Endothelial cell of umbilical vein (primary cell): ENCODE measurements at regions not wholly inside any gene's neighbourhood (a gene's known extent, or its start where the extent isn't known, plus 50 kb on each side); places are given as distances from the start of the nearest gene placed in this dataset.

Experiments used
- BruUV-seq: library from RNA; stranded (reverse); fragments of 400-500 nt; replicated peaks from 2 replicates; lab custom pipeline; 2021; lab: Mats Ljungman, UMichigan
- CTCF ChIA-PET: fragments of 300-600, 350-600 bp; sonication (Branson Sonifier 250); formaldehyde crosslinking; loops from one replicate; lab custom pipeline; 2021; ENCODE audit warnings: antibody characterized with exemption, inconsistent platforms; lab: Charles Lee
- POLR2A ChIA-PET: fragments of 300-600, 350-600 bp; sonication (Branson Sonifier 250); formaldehyde crosslinking; loops from one replicate; lab custom pipeline; 2021; ENCODE audit warnings: antibody characterized with exemption, inconsistent platforms; lab: Charles Lee
- DNase-seq: peaks from one replicate; pipeline ENCODE4 v3.0.0-alpha.2; 2011; ENCODE audit warnings: low read depth, low spot score
- FAIRE-seq: peaks from 2 replicates; lab custom pipeline; 2011; peaks lifted over from hg19 to GRCh38; lab: Jason Lieb, UNC
- H2AFZ ChIP-seq: 2 replicates; pipeline ENCODE4 v1.6.0; 2012; ENCODE audit warnings: low read depth, low read length, control low read depth, inconsistent platforms
- H3K27ac ChIP-seq: 2 replicates; pipeline ENCODE4 v1.5.1; 2011; ENCODE audit warnings: low read depth, mild to moderate bottlenecking, control low read depth, low read length, moderate library complexity; ENCODE audit not compliant: insufficient read depth
- H3K27me3 ChIP-seq, 2 experiments: 2 replicates each; pipeline versions ENCODE4 v1.6.0 to v1.6.1; 2011; ENCODE audit warnings: low read length in 2 of 2, mixed read lengths in 1 of 2; ENCODE audit not compliant: control insufficient read depth in 2 of 2, insufficient read depth in 2 of 2
- H3K36me3 ChIP-seq, 2 experiments: 2 replicates in 1 of 2; 3 replicates in 1 of 2; pipeline ENCODE4 v1.5.1; 2011; ENCODE audit warnings: low read length in 2 of 2, mild to moderate bottlenecking in 1 of 2, moderate library complexity in 1 of 2; ENCODE audit not compliant: control insufficient read depth in 2 of 2, insufficient read depth in 2 of 2; ENCODE audit errors: extremely low read depth in 1 of 2
- H3K4me1 ChIP-seq: 3 replicates; pipeline ENCODE4 v1.5.1; 2011; ENCODE audit warnings: mild to moderate bottlenecking, low read length; ENCODE audit not compliant: control insufficient read depth, insufficient read depth; ENCODE audit errors: extremely low read depth
- H3K4me2 ChIP-seq: 2 replicates; pipeline ENCODE4 v1.6.1; 2011; ENCODE audit warnings: low read length, control low read depth, mixed read lengths; ENCODE audit not compliant: insufficient read depth
- H3K4me3 ChIP-seq, 3 experiments: fragments of 200-600 bp in 1 of 3; sonication (generic), shearing (Covaris generic) in 1 of 3; replicated peaks in 1 of 3; 2 replicates each; pipeline ENCODE4 v1.5.1; 2011 to 2016; ENCODE audit warnings: control low read depth in 3 of 3, low read length in 3 of 3, mild to moderate bottlenecking in 2 of 3, inconsistent platforms in 1 of 3, low read depth in 1 of 3, moderate library complexity in 1 of 3; ENCODE audit not compliant: insufficient read depth in 1 of 3
- H3K79me2 ChIP-seq: 2 replicates; pipeline ENCODE4 v1.6.0; 2012; ENCODE audit warnings: low read length, inconsistent platforms; ENCODE audit not compliant: control insufficient read depth, insufficient read depth
- H3K9ac ChIP-seq: replicated peaks from 2 replicates; pipeline ENCODE3; 2011; ENCODE audit warnings: low read length, control low read depth; ENCODE audit not compliant: insufficient read depth; ENCODE audit errors: extremely low read depth
- H3K9me1 ChIP-seq: replicated peaks from 3 replicates; pipeline ENCODE4 v1.6.0; 2011; ENCODE audit warnings: mild to moderate bottlenecking, low read length; ENCODE audit not compliant: control insufficient read depth, insufficient read depth; ENCODE audit errors: extremely low read depth
- H3K9me3 ChIP-seq: replicated peaks from 2 replicates; pipeline ENCODE4 v1.5.1; 2012; ENCODE audit warnings: low read length, inconsistent platforms; ENCODE audit not compliant: control insufficient read depth, insufficient read depth
- H4K20me1 ChIP-seq: replicated peaks from 2 replicates; pipeline ENCODE3; 2011; ENCODE audit warnings: mild to moderate bottlenecking, low read length; ENCODE audit not compliant: control insufficient read depth, insufficient read depth; ENCODE audit errors: extremely low read depth
- CTCF ChIP-seq, 2 donors: IDR thresholded peaks; 1 replicate in 1 of 2; 2 replicates in 1 of 2; pipeline ENCODE4 v1.5.1; 2011; ENCODE audit warnings: low read length in 2 of 2, mild to moderate bottlenecking in 2 of 2, moderate library complexity in 2 of 2, control low read depth in 1 of 2, inconsistent platforms in 1 of 2, low read depth in 1 of 2; ENCODE audit not compliant: insufficient read depth in 1 of 2; ENCODE audit errors: extremely low read depth in 1 of 2
- EZH2 ChIP-seq: IDR thresholded peaks from 2 replicates; pipeline ENCODE4 v1.6.1; 2012; ENCODE audit warnings: borderline replicate concordance, low read depth, mild to moderate bottlenecking, moderate library complexity, low read length, inconsistent platforms; ENCODE audit not compliant: severe bottlenecking
- FOS ChIP-seq: IDR thresholded peaks from 2 replicates; pipeline ENCODE4 v1.6.1; 2011; ENCODE audit warnings: mild to moderate bottlenecking, low read length, moderate library complexity, borderline replicate concordance; ENCODE audit not compliant: insufficient read depth
- GATA2 ChIP-seq: IDR thresholded peaks from 2 replicates; pipeline ENCODE4 v1.7.0; 2011; ENCODE audit warnings: low read depth, mild to moderate bottlenecking, moderate library complexity, mixed read lengths, low read length; ENCODE audit not compliant: insufficient read length, insufficient read depth
- JUN ChIP-seq: IDR thresholded peaks from 2 replicates; pipeline ENCODE4 v1.6.1; 2011; ENCODE audit warnings: borderline replicate concordance, low read depth; ENCODE audit not compliant: insufficient read length, insufficient read depth
- MAX ChIP-seq: IDR thresholded peaks from 2 replicates; pipeline ENCODE4 v1.6.1; 2011; ENCODE audit not compliant: insufficient read depth, insufficient read length
- MYC ChIP-seq: IDR thresholded peaks from one replicate; pipeline ENCODE4 v1.6.1; 2011; ENCODE audit warnings: mild to moderate bottlenecking, low read depth, low read length
- POLR2A ChIP-seq: IDR thresholded peaks from 2 replicates; pipeline ENCODE4 v1.6.1; 2012; ENCODE audit warnings: low read depth, mild to moderate bottlenecking, control low read depth, low read length
- POLR2AphosphoS5 ChIP-seq: IDR thresholded peaks from 2 replicates; pipeline ENCODE4 v1.6.1; 2012; ENCODE audit warnings: low read depth, mild to moderate bottlenecking, control low read depth, low read length, moderate library complexity; ENCODE audit not compliant: insufficient read depth
- dilution Hi-C: fragments of 300-500 bp; cut with MboI; formaldehyde crosslinking; loops from one replicate; pipeline ENCODE4 v1.15.0; 2019; ENCODE audit warnings: low sequenced_read_pairs; ENCODE audit not compliant: extremely low pct_ligation_motif_present
- intact Hi-C: fragments of 100-400 bp; cut with micrococcal nuclease; formaldehyde crosslinking; loops from one replicate; pipeline ENCODE4 v1.10.0; 2022

GRCh38 chr4:11901089-11901488, 472.4 kb upstream of the HS3ST1 start:
- CTCF ChIA-PET: interaction anchor here (1.0 to 1.7 kb wide), 2 partner anchors 53 to 95 kb away, joined by 3 to 5 read pairs; no protein-coding TSS in a partner anchor
- dilution Hi-C loops: no loop called here
- no peak for FAIRE-seq

More at GRCh38 chr4:11901089-11901488, 472.4 kb upstream of the HS3ST1 start:
- H3K27ac ChIP-seq: no peak overlapping the region
- no peak for DNase-seq
- H3K4me2 ChIP-seq: no peak overlapping the region
- peaks cover 25% of the 10 kb centered on the region for H3K4me1 ChIP-seq
- no peak overlapping the region for H2AFZ ChIP-seq
- no peak overlapping the region for H3K9ac ChIP-seq
- H3K9me3 ChIP-seq: no peaks in the 10 kb centered on the region
- no peak for TF ChIP-seq GATA2
- TF ChIP-seq EZH2: no peak
- no peak for TF ChIP-seq CTCF (IDR thresholded peaks at IDR 0.05; ENCODE audit: extremely low read depth in 1 of 2, insufficient read depth in 1 of 2, low read depth in 1 of 2, low read length in 2 of 2)
- no peak for TF ChIP-seq POLR2A
- no peak for TF ChIP-seq MYC
- no peak for TF ChIP-seq FOS
- TF ChIP-seq JUN: no peak
- TF ChIP-seq MAX: no peak
- TF ChIP-seq POLR2AphosphoS5: no peak
- no peaks in the 10 kb centered on the region for H3K27me3 ChIP-seq
- POLR2A ChIA-PET: no interaction called here
- no peaks in the 10 kb centered on the region for H3K9me1 ChIP-seq
- no peaks in the 10 kb centered on the region for H4K20me1 ChIP-seq
- H3K4me3 ChIP-seq: no peak overlapping the region
- BruUV-seq: no TSS peak
- H3K79me2 ChIP-seq: no peaks in the 10 kb centered on the region
- intact Hi-C loops: loop anchor here (5.0 kb wide), 1 partner anchor 474 kb away; the partner anchor contains the start of gene HS3ST1
- no peaks in the 10 kb centered on the region for H3K36me3 ChIP-seq
